Stimulated activated naive CD4-positive, alpha-beta T cell (primary cell): ENCODE measurements at regions not wholly inside any gene's neighbourhood (a gene's known extent, or its start where the extent isn't known, plus 50 kb on each side); places are given as distances from the start of the nearest gene placed in this dataset.

ENCODE experiments used
- DNase-seq, 6 experiments: peaks; one replicate each; lab custom pipeline; 2025; lab: John Stamatoyannopoulos, UW

DNA sequence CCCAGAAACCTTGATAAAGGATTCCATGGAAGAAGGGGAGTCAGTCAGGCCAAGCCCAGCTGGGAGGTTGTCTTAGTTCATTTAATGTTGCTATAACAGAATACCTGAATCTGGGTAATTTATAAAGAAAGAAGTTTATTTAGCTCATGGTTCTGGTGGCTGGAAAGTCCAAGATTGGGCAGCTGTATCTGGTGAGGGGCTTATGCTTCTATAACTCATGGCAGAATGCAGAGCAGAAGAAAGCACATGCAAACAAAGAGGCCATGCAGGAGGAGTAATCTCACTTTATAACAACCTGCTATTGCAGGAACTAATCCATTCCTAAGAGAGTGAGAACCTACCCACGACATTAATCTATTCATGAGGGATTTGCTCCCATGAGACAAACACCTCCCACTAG, 54.2 kb upstream of the ANKRD1 start:
- DNase-seq: no peak

DNA sequence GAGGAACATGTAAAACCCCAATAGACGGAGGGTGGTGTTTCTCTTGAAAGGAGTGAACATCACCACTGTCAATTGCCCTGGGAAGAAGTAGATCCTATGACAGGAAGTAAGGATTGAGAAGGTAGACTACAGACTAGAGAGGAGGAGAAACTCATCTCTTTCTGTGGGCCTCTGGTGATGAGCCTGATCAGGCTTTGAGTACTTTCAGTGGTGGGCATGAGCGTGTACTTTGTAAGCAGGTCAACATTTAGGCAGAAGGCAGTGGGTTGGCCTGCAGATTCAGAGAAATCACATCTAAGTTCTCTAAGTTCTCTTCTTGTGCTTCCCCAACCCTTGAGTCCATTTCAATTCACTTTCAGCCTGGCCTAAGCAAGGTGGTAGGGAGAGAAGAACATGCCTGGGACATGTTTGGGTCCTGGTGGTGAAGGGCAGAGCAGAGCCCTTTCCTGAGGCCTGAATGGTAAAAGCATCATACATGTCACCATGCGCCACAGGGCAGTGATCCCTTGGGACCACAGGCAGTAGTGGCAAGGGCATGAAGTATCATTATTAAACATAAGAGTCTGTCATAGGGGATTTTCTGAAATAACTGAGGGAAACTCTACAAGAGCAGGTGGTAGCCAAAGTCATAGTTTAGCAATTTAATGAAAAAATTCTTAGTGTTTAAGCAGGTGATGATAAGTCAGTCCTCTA, 56.4 kb upstream of the ANKRD1 start:
- no peak for DNase-seq

DNA sequence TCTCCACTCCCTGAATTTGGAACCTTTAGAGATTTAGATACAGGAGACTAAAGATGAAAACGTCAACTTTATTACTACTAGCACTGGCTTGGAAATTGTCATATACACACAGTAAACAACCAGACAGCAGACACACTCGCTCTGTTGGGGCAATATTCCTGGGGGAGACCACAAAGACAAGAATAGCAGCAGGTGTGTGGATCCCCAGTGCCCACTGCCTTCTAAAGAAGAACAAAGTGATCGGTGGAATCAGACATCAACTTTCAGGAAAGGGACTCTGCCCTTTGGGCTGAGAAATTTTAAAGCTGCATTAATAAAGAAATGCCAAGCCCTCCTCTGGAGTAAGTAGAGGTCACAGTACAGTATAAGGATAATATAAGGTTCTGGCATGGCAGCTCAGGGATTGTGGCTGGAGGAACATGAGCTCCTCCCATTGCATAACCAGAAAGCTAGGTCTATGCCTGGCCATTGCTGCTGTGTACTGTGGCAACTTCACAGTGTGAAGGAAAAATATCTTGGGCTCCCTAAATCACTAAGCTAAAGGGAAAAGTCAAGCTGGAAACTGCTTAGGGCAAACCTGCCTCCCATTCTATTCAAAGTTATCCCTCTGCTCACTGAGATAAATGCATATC, 57.1 kb upstream of the ANKRD1 start:
- DNase-seq: no peak

DNA sequence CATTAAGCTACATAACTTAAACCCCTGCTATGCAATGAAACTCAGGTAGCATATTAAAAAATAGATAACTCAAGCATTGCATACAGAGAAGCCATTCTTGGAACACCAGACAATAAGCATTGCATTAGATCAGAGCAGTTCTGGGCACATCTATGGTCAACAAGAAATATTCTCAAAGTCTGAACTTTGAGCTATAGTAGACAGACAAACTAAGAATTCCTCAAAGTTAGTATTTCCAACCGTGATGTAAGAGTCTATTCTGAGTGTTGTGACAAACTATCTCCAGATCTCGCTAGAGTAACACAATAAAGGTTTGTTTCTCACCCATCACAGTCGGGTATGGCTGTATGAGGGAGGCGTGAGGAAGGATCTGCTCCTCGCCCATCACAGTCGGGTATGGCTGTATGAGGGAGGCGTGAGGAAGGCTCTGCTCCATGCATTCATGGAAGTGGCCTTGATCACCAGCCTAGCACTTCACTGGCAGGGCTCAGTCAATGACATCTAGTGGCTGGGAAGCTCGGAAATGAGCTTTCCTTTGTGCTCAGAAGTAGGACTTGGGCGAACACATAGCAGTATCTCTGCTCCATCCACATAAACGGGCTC, 61.6 kb upstream of the ANKRD1 start:
- no peak for DNase-seq

DNA sequence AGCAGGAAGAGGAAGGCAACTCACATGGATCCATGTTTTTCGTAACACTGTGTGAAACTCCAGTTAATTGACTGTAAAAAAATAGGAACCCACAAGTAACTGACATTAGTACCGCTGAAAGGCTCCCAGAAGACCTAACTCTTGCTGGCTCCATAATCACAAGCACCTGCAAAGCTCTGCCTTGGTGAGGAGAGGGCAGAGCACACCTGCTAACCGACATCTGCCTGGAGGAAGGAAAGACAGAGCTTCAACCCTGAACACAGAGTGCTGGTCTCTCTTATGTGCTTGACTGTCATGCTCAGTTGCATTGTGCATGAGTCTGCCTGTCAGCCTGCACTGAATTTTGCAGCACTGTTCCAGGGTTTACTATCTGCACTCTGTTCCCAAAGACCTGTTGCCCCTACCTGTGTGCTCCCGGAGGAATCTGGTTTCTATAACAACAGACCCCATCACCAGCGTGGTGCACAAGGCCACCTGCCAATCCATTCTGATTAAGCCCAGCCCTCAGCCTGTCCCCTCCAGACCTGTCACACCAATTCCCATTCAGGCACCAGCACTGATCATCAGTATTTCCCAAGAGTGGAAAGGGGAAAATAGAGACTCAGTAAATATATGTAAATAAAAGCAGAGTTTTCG, 63.1 kb upstream of the ANKRD1 start:
- DNase-seq: no peak

DNA sequence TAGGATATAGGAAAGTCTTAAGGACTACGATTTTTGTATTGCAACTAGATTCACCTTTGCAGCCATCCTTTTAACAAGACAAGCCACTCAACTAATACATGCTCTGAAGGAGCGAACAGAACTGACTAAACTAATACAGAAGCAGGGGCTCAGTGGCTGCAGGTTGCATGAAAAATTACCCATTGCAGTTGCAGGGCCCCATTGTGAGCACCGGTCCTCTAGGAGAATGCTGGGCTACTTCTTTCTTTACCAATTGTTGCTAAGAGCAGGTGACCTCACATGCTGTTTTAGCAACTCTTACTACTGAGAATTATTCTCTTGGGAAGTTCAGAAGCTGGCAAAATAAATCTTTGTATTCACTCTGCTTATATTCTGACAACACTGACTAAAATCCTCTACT, 64.0 kb upstream of the ANKRD1 start:
- no peak for DNase-seq

DNA sequence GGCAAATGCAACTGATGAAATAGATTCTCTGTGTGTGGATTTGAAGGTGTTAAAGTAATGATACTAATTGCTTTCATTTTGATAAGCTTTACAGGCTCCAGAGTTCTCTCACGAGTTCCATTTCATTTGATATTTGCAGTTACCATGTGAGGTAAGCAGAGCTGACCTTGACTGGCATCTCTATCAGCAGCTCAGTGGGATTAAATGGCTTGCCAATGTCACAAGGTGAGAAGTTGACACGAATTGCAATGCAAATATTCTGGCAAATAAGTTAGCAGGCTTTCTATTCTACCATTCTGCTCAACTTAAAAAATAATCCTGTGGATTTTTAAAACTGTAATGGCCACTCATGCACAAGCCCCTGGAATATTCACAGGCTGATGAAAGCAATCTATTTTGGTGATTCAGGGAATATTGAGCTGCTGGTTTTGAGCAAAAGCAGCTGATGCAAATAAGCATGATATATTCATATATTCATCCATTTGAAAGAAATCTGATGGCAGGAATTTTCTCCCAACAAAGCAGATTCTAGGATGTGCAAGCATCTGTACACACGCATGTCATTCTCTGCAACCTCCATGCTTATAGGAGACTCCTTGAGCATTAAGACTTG, 64.5 kb upstream of the ANKRD1 start:
- no peak for DNase-seq

DNA sequence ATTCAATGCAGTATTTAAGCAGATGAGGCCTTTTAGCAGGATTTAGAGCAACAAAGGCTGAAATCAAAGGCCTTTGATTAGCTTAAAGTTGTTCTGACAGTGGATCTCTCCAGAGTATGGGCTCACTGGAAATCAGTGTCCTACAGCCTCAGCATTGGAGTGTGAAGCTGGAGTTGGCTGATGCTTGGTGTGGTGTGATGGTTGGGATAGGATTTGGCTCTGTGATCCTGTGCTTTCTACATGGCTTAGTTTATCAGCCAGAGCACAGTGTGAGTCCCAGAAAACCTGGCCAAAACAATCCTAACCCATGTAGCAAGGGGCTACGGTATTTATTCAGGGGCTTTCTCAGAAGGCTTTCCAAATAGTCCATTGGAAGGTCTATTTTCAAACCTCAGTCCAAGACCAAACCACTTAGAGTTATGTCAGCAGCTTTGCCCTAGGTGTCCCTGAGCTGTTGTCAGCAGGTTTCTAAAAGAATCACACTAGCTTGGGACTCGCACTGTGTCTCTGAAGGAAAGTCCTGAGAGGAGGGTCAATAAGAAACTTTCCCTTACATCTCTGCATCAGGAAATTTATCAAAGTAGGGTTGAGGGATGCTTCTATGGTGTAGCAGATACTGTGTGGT, 65.4 kb upstream of the ANKRD1 start:
- DNase-seq: no peak

DNA sequence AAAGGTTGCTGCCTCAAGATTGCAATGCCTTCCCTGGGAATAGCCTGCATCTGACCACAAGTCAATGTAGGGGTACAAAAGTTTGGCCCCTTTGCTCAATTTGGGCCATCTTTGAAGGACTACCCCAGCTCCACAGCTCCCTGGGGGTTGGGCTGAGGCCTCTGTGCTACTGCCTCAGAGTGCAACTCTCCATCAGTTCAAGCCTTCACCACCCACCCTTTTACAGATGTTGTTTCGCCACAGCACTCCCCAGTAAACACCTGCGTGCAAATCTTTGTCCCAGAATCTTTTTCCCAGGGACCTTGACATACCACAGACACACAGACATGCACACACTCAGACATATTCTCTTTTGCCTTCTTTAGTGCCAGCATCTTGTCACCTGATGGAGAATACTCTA, 66.0 kb upstream of the ANKRD1 start:
- DNase-seq: no peak

DNA sequence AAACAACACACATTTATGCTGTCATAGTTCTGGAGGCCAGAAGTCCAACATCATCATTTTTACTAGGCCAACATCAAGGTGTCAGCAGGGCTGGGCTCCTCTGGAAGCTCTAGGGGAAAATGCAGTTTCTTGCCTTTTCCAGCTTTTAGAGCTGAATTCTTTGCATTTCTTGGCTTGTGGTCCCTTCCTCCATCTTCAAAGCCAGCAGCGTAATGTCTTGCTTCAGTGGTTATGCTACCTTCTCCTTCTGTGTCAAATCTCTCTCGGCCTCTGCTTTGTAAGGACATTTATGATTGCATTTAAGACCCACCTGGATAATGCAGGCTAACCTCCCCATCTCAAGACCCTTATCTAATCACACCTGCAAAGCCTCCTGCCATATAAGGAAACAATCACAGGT, 66.5 kb upstream of the ANKRD1 start:
- DNase-seq: no peak

DNA sequence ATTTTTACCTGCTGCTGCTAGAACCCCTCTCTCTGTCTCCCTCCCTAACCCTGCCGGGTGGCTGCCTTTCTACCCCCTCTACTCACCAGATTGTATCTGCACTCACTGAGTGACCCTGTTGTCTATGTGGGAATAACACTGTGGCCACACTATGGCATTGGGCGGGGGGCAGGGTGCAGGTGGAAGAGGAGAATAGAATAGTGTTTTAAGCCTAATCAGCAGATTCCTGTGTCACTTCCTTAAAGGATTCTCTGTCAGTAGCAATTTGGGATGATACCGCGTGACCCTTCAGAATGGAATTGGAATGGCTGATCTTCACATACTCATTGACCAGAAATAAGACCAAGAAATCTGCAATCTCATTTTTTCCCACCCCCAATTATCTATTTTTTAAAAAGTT, 67.1 kb upstream of the ANKRD1 start:
- no peak for DNase-seq

DNA sequence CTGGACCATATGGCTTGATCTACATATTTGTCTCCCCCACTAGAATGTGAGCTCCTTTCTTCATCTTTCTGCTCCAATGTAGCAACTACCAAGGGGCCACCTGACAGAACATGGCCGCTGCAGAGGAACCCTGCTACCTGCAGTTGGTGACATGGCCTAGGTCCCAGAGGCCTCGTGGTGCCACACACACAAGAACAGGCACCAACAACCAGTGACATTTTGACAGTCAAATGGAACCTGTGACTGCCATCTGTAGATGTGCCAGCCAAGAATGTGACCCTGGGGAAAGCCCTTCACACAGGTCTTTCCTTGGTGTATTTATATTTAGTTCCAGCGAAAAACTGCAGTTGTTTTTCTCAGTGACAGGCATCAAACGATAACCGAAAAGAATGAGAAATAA, 67.9 kb upstream of the ANKRD1 start:
- DNase-seq: no peak

DNA sequence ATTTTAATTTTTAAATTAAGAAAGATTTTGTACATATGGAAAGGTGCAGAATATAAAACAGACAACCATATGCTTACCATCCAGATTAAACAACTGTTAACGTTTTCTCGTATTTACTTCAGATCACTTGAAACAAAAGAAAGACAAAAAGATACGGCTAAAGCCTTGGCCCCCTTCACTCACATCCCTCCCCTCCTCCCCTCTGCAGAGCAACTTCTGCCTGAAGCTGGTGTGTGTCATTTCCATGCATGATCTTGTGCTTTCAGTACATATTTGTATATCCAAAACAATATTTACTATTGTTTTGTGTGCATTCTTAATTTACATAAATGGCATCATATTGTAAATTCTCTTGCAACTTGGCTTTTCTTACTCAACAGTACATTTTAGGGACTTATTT, 68.5 kb upstream of the ANKRD1 start:
- DNase-seq: no peak

DNA sequence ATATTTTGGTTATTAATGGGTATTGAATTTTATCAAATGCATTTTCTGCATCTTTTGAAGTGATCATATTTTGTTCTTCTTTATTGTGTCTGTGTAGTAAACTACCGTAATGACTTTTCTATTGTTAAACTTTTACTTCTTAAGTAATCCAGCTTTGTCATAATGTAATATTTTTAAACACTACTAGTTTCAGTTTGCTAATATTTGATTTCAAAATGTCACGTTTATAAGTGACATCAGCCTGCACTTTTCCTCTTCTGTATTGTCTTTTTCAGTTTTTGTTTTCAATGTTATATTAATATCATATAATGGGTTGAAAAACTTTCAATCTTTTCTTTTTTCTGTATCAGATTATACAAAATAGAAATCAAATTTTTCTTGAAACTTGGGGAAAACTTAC, 71.6 kb upstream of the ANKRD1 start:
- DNase-seq: no peak

DNA sequence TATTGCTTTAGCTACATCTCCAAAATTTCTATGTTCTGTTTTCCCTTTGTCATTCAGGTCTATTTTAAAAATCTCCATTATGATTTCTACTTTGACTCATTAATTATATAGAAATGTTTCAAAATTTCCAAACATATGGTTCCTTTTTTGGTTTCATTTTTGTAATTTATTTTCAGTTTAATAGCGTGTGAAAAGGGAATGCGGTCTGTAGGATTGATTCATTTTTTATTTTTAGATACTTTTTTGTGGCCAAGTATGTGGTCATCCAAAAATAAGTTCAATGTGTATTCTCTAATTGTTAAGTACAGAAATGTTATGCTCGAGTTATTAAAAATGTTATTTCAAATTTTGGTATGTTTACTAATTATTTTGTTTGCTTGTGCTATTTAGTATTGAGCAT, 72.5 kb upstream of the ANKRD1 start:
- DNase-seq: no peak

DNA sequence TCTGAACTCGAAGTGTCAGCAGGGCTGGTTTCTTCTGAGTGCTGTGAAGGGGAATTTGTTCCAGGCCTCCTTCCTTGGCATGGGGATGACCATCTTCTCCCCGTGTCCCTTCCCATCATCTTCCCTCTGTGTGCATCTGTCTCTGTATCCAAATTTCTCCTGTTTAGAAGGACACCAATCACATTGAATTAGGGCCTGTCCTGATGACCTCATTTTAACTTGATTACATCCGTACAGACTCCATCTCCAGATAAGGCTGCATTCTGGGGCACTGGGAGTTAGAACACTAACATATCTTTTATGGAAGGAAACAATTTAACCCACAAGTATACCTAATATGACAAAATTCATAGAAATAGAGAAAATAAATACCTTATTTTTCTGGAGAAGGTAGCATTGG, 76.8 kb upstream of the ANKRD1 start:
- no peak for DNase-seq

DNA sequence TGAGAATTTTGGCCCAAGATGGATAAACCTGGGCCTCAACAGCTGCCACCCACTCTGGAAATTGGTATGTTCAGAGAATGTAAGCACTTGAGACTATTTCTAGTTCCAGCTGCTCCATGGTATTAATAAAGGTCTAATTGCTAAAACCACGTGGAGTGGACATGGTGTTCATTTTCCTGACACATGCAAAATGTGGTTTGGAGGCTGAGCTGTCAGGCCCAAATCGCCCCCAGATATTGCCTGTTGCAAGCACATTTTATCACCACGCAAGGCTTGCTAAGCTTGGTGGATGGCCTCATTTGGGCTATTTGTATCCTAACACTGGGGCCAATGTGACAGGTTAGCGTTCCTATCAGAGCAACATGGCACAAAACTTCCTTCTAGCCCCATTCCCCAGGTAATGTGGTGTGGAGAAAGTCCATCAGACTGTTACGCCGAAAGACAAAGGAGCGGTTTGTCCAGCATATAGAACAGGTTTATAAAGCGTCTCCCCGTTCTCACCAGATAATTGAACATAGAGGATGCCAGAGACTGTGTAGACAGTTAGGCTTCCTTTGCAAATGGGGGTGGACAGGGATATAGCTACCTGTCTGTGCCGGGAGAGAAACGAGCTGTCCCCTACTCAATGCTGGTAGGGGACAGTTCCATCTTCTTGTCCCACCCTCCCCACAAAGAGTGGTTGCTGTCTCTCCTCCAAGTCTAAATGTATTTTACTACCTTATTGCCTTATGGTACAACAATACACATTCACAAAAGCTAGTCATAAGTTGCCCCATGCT, 78.0 kb upstream of the ANKRD1 start:
- no peak for DNase-seq

DNA sequence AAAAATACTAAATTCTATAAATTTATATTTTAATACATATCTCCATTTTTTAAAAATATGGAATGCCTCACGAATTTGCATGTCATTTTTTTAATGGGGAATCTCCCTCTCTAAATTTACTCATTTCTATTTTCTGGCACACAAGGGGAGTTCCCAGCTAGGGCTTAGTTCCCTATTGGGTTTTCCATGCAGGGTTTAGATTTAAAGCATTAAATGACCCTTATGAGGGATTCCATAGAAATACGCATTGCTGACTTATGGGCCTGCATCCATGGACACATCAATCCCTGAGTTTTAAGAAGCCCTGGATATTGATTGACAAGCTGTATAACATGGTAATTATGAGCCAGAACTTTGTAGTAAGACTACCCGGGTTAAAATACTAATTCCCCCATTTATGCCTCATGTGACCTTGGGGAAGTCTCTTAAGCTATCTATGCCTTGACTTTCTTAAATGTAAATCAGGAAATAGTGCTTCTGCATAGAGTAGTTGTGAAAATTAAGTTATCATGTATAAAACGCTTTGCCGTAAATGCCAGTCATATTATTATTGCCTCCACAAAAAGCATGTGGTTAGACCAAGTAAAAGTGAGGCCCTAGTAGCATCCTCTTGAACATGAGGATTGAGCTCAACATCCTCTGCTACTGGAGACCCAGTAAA, 78.8 kb upstream of the ANKRD1 start:
- DNase-seq: no peak

DNA sequence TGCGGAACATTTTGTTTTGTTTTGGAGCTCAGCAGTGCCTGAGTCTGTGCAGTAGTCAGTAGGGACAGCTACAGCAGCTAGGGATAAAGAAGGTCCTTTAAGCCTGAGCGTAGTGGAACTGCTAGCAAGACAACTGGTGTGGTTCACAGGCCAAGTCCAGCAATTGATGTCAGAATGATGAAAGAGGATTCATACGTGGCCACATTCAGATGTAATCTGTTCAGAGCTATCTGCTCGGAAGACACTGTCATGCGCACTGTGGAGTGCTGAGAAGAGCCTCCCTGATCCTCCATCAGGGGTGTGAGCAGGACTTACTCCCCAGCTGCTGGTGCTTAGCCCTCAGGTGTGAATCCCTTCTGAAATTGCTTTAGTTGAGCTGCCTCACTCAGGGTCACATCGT, 79.6 kb upstream of the ANKRD1 start:
- no peak for DNase-seq

DNA sequence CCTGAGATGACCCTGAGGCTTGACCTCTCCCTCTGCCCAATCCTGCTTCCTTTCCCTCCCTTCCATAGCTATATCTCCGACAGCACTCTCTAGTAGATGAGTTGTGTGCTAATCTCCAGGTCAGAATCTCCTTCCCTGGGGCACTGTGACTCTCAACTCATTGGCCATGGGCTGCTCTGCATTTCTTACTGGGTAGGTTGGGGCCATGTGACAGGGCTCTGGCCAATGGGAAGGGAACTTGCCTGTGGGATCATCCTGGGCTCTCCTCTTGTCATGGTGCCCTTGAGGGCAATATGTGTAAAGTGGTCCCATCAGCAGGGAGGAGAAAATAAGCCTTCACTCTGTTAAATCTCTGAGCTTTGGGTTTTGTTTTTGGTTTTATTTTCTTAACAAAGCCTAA, 80.1 kb upstream of the ANKRD1 start:
- DNase-seq: no peak

DNA sequence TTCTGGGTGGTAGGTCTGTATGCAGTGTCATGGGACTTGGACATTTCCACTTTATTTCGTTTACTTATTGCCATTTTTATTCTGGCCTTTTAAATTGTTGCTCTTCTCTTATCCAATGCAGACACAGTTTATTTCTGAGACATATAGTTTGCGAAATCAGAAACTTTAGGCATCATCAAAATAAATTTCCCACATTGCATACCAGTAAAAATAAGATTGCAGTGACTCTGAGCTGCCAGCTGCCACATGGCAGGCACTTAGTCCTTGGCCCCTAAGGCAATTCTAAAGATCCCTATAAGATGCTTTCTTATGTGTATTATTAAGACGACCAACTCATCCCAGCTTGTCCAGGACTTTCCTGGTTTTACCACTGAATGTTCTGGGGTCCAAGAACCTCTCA, 81.8 kb upstream of the ANKRD1 start:
- DNase-seq: no peak
